ENCODE measurements at regions not wholly inside any gene's neighbourhood (a gene's known extent, or its start where the extent isn't known, plus 50 kb on each side); places are given as distances from the start of the nearest gene placed in this dataset.
"Not testable (repeated sequence)": the region's sequence is repeated elsewhere in the genome, so short reads cannot be mapped to it uniquely, and the experiment has no call there.

DNA sequence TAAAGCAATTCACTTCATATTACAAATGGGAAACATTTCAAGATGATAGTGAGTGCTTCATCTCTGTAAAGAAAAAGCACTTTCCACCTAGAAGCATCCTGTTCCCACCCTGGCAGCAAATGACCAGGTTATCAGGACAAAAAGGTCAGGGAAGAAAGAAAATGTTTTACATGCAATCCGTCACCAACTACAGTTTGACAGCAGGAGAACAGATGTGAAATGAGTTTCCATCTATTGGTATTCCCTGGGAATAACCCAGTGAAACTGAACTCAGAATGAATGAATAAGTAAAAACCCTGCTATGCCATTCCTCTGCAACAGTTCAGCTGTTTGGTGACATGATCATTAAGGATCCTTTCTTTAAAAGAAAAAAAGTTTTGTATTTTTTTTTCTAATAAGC is 67.6 kb downstream of the HTR1A start:
- no peak for DNase-seq

DNA sequence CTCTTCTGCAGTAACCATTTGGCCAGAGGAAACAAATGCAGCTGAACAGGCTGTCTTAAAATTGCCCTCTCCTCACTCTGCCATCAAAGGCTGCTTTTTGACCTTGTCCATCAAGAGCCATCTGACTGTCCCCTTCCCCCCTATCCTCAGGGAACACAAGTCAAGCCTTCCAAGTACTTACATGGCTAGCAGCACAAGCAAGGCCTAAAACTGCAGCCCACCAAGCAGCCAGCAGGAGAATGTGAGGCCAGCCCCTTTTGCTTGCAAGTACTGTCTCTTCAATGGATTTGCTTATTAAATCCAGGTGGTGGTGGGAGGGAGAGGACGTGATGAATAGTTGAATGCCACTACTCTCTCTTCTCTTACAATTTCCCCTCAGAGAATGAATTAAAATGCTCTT is 83.5 kb downstream of the HTR1A start:
- no peak for DNase-seq

DNA sequence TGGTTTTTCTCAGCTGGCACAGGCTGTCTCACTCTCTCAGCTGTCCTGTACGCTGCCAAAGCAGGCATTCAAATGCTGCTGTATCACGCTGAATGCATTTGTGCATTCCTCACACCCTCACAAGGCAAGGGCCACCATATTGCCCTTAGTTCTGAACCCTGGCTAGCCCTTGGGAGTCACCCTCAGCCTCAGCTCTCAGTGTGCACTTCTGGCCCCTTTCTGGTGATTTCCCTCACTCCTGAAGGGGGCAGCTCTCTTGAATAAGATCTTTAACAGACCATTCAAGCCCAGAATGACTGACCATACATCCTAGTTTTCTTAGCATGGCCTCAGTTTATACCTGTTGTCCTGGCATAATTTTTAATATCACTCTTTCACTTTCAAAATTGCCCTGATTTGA is 84.3 kb downstream of the HTR1A start:
- no peak for DNase-seq

DNA sequence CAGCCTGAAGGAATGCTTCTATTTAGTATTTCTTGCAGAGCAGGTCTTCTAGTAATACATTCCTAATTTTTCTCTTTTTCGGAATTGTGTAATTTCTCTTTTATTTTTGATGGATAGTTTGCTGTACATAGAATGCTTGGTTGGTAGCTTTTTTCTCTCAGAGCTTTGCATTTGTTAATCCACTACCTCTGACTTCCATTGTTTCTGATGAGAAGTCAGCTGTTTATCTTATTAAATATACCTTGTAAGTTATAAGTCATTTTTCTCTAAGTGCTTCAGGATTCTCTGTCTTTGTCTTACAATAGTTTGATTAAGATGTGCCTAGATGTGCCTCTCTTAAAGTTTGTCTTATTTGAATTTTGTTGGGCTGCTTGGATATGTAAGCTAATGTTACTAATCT is 101.9 kb downstream of the HTR1A start:
- DNase-seq: no peak

DNA sequence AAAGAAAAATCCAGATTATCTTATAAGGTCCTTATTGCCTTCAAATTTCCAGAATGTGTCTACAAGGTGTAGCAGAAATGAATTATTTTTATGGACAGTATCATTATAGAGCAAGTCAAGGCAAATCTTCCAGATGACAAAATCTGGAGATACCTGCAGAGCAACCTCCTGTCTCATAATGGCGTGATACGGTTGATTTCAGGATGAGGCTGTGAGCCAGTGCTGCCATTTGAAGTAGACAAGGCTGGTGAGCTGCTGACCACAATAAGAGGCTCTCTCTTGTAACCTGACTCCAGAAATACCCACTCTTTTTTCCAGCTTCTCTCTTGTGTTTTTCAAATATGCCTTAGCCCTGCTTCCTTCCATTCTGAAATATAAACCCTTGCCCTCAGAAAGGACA is 108.2 kb downstream of the HTR1A start:
- DNase-seq: no peak

DNA sequence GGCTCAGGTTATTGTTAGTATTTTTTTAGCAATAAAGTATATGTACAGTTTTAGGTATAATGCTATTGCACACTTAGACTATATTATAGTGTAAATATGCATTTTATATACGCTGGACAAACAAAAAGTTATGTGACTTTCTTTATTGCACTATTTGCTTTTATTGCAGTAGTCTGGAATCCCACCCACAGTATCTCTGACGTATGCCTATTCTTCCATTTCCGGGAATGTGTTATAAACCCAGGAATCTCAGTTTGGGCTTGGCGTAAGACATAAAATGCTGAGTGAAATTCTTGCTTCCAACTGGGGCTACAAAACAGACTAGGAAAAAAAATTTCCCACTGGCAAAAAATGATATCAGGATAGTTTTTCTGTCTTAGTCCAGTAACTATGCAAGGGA is 119.1 kb downstream of the HTR1A start:
- no peak for DNase-seq

DNA sequence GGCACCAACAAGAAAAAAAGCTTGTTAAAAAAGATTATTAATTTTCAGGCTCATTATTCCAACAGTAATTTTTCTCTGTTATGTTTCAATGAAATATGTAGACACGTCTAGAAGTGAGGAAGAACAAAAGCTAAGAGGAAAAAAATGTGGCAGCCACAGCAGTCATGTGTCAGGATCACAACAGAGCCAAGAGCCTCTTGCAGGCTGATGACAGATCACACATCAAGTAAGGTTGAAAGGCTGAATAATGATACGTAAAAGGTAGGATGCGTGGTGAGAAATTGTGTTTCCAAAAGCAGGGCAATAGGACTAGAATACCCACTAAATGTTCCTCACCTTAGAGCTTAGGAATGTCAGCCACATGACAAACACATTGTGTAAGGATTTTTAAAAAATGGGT is 124.8 kb downstream of the HTR1A start:
- DNase-seq: no peak

DNA sequence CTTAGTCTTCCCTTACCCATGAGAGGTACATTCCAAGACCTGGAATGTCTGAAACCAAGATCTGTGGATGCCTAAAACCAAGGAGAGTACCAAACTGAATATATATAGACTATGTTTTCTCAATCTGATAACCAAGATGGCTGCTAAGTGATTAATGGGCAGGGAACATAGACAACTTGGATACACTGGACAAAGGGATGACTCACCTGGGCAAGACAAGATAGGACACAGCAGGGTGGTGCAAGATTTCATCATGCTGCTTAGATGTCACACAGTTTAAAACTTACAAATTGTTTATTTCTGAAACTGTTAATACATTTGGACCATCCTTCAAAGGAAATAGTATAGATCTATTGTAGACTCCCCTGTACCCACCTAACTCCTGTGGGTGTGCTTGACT is 130.9 kb downstream of the HTR1A start:
- DNase-seq: no peak

DNA sequence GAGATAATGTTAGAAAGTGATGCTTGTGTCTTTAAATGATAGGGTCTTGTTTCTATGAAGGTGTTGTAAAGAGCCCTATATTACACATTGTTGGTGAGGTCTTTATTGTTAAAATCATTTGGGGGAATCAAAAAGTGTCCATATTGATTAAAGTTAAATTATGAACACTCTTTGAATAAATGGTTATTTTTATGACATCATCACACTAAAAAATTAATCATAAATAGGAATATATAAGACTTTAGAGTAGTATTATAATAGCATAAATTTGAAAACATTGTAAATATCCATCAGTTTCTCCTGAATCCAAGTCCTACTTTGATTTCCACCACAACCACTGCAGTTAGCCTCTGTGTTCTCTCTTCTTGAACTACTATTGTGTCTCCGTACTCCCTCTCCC is 136.3 kb downstream of the HTR1A start:
- DNase-seq: no peak

DNA sequence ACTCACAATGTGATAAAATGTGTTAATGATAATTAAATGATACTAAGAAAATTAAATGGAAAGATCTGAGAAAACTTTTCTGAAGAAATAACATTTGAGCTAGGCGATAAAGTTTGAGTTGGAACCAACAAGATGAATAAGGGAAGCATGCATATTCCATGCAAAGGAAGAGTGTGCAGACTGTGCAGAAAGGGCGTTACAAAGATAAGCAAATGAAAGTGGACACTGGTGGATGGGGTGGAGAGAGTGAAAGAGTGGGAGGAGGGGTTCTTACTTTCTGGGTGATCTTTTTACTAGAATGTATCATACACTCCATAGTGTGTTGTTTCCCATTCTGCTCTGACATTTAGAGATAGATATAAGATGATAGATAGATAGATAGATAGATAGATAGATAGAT is 138.7 kb downstream of the HTR1A start:
- DNase-seq: no peak

DNA sequence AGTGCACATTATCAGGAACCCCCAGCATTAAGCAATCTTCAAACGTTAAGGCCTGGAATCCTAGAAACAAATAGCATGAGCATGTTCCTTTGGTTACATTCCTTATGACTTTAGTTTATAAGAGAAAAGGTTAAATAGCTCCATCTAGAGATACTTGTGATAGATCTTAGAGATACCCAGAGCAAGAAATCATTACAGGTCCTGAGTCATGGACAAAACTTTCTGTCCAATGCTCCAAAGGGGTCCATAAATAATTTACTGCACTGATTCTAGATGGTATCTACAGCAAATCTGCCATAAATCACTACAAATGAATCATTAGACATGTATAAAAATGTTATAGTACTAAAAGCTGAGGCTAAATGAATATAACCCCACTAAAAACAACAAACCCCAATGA is 139.6 kb downstream of the HTR1A start:
- no peak for DNase-seq

DNA sequence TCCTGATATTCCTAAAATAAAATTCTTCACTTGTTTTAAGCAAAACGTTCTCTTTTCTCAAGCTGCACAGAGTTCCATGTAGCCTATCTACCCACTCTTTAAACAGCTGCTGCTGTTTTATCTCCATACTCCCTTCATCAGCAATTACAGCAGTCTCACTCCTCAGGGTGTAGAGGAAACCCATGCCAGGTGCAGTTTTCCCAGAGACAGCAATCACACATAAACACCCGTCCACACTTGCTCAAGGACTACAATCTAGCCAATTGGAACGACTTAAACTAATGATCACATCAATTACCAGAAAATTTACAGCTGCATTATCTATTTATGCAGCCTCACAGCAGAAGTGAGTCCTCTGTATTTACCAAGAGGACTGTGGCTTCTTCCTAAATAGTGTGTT is 141.7 kb downstream of the HTR1A start:
- peak; percentile 35 for DNase-seq

DNA sequence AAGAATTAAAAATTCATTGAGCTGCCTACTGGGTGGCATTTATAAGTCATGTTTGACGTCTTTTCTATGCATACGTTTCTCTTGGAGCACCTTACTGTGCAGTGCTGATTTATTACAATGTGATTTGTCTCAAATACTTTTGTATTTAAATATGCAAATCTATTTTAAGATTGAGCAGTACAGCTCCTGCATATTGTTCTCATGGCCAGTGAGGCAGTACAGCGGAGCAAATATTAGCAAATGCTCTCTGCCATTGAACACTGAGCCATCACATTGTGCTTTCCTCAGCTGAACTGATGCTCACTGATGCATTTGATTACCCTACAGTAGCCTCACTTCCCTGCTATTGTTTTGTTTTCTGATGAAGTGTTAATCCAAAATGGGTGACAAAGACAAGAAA is 149.6 kb downstream of the HTR1A start:
- DNase-seq: no peak

DNA sequence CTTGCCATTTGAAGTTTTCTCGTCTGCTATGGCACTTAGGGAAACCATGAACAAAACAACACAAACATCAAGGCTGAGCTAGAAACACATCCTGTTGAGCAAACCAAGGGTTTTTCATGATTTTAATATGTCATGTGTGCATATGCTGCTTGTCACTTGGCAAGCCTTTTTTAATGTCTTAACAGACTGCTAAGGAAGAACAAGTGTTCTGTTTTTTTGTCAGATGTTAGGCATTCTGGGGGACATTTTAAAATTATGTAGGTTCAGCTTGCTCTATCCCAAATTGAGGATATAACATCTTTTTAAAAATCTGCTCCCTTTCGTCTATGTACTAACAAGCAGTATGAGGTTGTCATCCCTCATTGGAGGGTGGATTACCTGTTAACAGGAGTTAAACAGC is 150.3 kb downstream of the HTR1A start:
- DNase-seq: no peak

DNA sequence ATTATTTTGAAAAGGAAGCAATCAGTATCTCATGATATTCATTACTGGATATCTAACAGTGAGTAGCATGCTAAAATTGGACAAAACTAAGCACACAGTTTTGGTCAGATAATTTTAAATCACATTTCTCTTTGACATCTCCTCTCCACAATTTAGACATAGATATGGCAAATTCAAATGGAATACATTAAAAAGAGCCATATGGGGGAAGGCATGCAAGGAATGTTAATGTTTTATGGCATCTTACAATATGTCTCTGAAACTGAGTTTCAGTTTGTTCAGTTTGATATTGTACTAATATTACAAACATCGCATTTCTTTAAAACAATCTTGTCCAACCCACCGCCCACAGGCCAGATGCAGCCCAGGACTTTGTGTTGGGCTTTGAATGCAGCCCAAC is 151.0 kb downstream of the HTR1A start:
- no peak for DNase-seq

DNA sequence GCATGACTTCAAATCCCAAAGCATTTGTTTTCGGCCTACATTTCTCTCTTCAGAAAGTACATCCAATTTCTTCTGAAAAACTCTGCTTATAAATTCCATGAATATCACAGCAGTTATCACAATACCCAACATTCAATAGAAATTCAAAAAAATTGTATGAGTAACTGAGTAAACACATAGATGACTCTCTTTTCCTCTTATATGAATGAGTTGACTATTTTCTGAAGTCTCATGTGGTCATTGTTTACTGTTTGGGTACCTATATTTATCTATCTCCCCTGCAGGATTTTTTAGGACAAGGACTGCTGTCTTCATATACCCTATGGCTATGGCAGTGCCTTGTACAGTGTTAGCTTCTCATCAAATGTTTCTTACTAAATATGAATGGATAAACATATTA is 157.1 kb downstream of the HTR1A start:
- no peak for DNase-seq

DNA sequence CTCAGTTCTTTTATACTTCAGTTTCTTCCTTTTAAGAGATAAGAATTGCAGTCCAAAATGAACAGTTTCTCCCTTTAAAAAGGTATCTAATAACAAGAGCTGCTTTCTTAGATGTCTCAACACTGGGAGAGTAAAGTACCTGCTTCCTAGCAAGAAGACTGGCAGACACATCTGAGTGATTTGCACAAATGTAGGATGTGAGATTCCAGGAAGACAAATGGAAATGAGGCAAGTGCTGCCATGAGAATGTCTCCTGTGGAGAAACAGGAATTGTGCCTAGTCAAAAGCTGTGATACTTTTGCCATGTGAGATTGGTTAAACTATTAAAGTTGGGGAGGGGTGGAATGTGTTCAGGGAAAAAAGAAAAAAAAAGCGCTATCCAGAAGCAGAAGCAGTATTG is 159.1 kb downstream of the HTR1A start:
- no peak for DNase-seq

DNA sequence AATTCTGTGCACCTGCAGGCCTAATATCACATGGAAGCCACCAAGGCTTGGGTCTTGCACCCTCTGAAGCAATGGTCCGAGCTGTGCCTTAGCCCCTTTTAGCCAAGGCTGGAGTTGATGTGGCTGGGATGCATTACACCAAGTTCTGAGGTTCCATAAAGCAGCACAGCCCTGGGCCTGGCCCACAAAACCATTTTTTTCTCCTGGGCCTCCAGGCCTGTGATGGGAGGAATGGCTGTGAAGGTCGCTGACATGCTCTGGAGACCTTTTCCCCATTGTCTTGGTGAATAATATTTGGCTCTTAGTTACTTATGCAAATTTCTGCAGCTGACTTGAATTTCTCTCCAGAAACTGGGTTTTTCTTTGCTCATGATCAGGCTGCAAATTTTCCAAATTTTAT is 167.3 kb downstream of the HTR1A start:
- DNase-seq: no peak

DNA sequence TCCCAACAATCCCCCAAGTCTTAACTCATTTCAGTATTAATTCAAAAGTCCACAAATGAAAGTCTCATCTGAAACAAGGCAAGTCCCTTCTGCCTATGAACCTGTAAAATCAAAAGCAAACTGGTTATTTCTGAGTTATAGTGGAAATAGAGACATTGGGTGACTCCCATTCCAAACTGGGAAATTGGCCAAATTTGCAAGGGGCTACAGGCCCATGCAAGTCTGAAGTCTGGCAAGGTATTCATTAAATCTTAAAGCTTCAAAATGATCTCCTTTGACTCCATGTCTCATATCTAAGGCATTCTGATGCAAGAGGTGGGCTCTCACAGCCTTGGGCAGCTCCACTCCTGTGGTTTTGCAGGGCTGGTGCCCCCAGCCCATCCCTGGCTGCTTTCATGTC is 167.9 kb downstream of the HTR1A start:
- no peak for DNase-seq

DNA sequence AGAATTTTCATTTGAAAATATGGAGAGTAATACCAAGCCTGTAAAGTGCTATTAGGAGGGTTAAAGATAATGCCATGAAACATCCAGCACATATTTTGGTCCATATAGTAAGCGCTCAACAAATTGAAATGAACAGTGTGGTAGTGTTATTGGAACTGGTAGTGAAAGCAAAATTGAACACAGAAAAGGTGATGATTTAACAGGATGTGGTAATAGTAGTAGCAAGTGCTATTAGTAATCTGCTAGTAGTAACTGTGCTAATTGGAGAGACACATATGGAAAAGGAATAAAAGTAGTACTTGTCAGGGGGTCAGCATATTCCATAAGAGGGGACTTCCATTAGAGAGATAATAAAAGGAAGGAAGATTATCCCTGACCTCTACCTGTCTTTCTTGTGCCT is 187.3 kb downstream of the HTR1A start:
- DNase-seq: no peak

DNA sequence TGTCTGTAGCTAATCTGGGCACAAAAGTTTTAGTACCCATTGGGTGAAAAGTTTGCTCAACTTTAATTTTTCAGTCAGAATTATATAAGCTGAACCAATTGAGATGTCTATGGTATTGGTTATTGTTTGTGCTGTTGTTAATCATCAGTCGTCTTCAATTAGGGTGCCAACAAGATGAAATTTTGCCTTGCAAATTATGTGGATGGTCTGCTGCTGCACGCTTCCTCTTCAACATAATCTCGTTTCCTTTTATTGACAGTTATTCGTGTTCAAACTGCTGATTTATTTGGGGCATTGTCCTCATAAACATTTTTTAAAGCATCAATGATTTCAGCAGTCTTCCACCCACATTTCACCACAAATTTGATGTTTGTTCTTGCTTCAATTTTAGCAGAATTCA is 194.0 kb downstream of the HTR1A start:
- DNase-seq: no peak

DNA sequence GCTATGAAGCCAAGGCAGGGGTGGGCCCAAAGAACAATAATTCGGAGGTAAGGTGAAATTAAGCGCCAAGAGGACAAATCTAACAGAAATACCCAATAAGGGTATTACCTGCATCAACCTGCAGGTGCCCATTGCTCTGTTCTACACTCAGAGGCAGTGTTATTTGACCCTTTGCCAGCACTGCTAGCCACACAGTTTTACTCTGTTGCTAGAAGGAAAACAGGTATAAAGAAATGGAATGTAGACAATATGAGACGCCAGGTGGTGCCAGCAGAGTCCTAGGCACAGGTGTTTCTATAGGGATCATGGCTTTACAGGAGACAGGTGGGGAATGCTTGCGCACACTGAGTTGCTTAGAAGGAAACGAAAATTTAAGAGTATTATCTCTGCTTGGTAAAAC is 201.3 kb downstream of the HTR1A start:
- no peak for DNase-seq

DNA sequence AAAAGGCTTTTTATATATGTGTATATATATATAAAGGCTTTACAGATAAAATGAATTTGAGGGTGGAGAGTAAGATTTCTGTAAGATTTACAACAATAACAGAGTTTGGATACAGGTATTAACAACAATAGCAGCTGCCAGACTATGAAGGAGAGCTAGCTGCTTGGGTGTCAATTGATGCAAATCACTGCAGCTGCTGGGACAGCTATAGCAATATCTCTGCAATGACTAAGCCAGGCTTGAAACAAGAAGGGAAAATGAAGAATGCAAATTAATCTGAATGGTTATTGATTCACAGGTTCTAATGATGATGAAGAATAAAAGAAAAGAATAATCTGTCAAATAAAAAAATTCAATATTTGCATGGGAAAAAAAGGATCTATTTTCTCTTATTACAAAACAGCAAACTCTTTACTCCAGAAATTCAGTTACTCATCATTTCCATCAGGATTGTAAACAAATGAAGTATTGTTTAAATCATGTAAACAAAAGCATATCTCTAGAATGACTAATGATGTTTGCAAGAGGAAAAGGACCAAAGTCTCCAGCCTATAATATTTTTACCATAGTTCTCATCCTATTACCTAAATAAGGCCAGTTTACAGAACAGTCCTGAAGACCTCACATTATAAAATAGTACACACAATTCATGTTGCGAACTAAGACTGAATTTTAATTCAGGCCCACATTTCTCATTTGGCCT is 219.0 kb downstream of the HTR1A start:
- no peak for DNase-seq

DNA sequence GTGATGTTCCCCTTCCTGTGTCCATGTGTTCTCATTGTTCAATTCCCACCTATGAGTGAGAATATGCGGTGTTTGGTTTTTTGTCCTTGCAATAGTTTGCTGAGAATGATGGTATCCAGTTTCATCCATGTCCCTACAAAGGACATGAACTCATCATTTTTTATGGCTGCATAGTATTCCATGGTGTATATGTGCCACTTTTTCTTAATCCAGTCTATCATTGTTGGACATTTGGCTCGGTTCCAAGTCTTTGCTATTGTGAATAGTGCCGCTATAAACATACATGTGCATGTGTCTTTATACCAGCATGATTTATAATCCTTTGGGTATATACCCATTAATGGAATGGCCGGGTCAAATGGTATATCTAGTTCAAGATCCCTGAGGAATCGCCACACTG is 229.4 kb downstream of the HTR1A start:
- DNase-seq: not testable (repeated sequence)

DNA sequence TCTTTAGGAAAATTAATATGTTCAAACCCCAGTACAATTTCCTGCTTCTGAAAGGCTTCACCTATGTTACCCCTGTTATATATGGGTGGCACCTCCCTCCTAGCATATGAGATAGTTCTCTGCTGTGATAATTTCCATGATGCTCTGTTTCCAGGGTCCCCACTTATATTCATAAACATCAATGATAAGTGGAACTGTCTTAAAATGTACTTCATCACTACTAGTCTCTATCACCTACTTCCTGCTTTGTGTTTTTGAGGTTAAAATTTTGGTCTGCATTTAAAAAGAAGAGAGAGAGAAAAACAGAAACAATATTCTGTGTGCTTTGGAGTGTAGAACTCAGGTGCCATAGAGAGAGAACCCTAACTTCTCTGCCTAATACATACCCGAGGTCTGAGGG is 234.7 kb downstream of the HTR1A start:
- no peak for DNase-seq

DNA sequence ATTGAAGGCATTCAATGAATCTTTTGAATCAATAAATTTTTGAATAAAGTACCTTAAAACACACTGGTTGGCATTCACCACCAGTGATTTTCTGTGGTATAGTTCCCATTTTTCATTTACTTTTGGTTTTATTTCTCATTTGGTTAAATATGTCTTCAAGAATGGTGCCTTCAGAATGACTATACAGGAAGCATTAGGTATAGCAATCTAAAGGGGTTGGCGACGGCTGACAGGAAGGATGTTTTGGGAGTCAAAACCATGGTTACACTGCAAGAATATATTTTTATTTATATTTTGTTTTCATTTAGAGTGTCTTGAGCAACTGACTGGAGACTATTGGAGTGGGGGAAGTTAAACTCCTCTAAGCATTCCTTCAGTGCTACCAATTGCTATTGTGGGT is 235.7 kb downstream of the HTR1A start:
- no peak for DNase-seq

All from NCI-H1436 treated with DMSO at 0.1 percent for 48 hours (cell line).